Natural killer cell (primary cell): ENCODE measurements at regions not wholly inside any gene's neighbourhood (a gene's known extent, or its start where the extent isn't known, plus 50 kb on each side); places are given as distances from the start of the nearest gene placed in this dataset.

ENCODE experiments used
- ATAC-seq, 3 donors: fragments of 150-1000 bp in 2 of 3; fragments of 200-7000 bp in 1 of 3; cut with Tn5 transposase; 1 replicate in 1 of 3; 2 replicates in 2 of 3; pipeline ENCODE4 v1.10.0; 2021; ENCODE audit warnings: mild to moderate bottlenecking in 2 of 3, moderate library complexity in 2 of 3
- DNase-seq, 2 donors: peaks; one replicate each; pipeline versions ENCODE4 v3.0.0 to v3.0.0-alpha.2; 2013 to 2021; ENCODE audit warnings: mixed read lengths in 1 of 2
- H3K27ac ChIP-seq: one replicate; pipeline ENCODE4 v1.5.1; 2013; ENCODE audit warnings: mild to moderate bottlenecking, low read length
- H3K27me3 ChIP-seq: one replicate; pipeline ENCODE4 v1.6.1; 2013; ENCODE audit warnings: low read length; ENCODE audit not compliant: control insufficient read depth, insufficient read depth
- H3K36me3 ChIP-seq: one replicate; pipeline ENCODE4 v1.6.1; 2013; ENCODE audit warnings: low read length; ENCODE audit not compliant: control insufficient read depth, insufficient read depth
- H3K4me1 ChIP-seq: one replicate; pipeline ENCODE4 v1.6.1; 2013; ENCODE audit warnings: low read length; ENCODE audit not compliant: control insufficient read depth, insufficient read depth
- H3K4me3 ChIP-seq: one replicate; pipeline ENCODE4 v1.5.1; 2013; ENCODE audit warnings: low read length
- H3K9me3 ChIP-seq: one replicate; pipeline ENCODE4 v1.6.1; 2013; ENCODE audit warnings: low read length; ENCODE audit not compliant: control insufficient read depth, insufficient read depth
- H3K27ac Mint-ChIP-seq, 2 donors: one replicate each; pipeline ENCODE4 v1.8.0; 2022; ENCODE audit warnings: mild to moderate bottlenecking in 2 of 2, mixed read lengths in 2 of 2, moderate library complexity in 1 of 2
- H3K27me3 Mint-ChIP-seq, 2 donors: one replicate each; pipeline ENCODE4 v1.8.0; 2022; ENCODE audit warnings: low read depth in 2 of 2, mixed read lengths in 2 of 2
- H3K36me3 Mint-ChIP-seq: one replicate; pipeline ENCODE4 v1.8.0; 2022; ENCODE audit warnings: mixed read lengths
- H3K4me1 Mint-ChIP-seq, 2 donors: one replicate each; pipeline ENCODE4 v1.8.0; 2022; ENCODE audit warnings: mixed read lengths in 2 of 2
- H3K4me3 Mint-ChIP-seq: one replicate; pipeline ENCODE4 v1.8.0; 2022; ENCODE audit warnings: mild to moderate bottlenecking, moderate library complexity, mixed read lengths
- H3K9me3 Mint-ChIP-seq, 2 donors: one replicate each; pipeline ENCODE4 v1.8.0; 2022; ENCODE audit warnings: mixed read lengths in 2 of 2
- WGBS: methylation state at CpG from one replicate; pipeline ENCODE4 v1.1.7; 2013; ENCODE audit warnings: missing lambda C conversion rate; ENCODE audit not compliant: insufficient coverage; 5-methylcytosine and 5-hydroxymethylcytosine counted together
- intact Hi-C: fragments of 100-400 bp; cut with micrococcal nuclease; formaldehyde crosslinking; loops from one replicate; pipeline ENCODE4 v1.14.2; 2022
- TF ChIP-seq, protein P1 (sequence below): fragments of 200-600 bp; IDR thresholded peaks from one replicate; pipeline ENCODE4 v1.8.0; 2022; ENCODE audit warnings: antibody characterized with exemption

DNA sequence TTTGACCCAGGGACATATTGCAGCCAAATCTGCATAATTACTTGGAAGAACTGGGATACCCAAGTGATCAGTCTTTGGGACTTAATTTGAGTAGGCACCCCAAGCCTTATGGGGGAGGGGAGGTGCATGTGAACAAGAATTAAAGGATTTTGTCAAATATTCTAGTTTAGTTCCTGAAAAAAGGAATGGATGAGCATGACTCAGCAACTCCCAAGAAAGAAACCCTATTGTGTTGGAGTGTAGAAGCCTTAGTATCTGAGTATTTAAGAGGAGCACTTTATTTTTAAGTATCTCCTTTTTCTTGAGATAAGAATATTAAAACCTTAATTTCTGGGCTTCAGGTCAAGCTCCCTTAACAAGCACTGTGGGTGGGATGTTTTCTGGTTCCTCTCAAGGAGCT lies 222.4 kb downstream of the CD47 start:
- no peak overlapping the region for H3K27ac Mint-ChIP-seq
- TF ChIP-seq, protein P1, sequence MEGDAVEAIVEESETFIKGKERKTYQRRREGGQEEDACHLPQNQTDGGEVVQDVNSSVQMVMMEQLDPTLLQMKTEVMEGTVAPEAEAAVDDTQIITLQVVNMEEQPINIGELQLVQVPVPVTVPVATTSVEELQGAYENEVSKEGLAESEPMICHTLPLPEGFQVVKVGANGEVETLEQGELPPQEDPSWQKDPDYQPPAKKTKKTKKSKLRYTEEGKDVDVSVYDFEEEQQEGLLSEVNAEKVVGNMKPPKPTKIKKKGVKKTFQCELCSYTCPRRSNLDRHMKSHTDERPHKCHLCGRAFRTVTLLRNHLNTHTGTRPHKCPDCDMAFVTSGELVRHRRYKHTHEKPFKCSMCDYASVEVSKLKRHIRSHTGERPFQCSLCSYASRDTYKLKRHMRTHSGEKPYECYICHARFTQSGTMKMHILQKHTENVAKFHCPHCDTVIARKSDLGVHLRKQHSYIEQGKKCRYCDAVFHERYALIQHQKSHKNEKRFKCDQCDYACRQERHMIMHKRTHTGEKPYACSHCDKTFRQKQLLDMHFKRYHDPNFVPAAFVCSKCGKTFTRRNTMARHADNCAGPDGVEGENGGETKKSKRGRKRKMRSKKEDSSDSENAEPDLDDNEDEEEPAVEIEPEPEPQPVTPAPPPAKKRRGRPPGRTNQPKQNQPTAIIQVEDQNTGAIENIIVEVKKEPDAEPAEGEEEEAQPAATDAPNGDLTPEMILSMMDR, result no peak
- Histone ChIP-seq H3K4me1 (no peaks in the 10 kb centered on the region), H3K36me3 (no peaks in the 10 kb centered on the region), H3K27me3 (no peaks in the 10 kb centered on the region), H3K27ac (no peak overlapping the region), H3K4me3 (no peak overlapping the region), H3K9me3 (no peaks in the 10 kb centered on the region)
- no peaks in the 10 kb centered on the region for H3K4me1 Mint-ChIP-seq
- H3K4me3 Mint-ChIP-seq, result no peak overlapping the region
- ATAC-seq (no peak), DNase-seq (no peak)
- peaks cover 4 to 9% of the 10 kb centered on the region in 2 donors for H3K27me3 Mint-ChIP-seq
- H3K36me3 Mint-ChIP-seq, result no peaks in the 10 kb centered on the region
- intact Hi-C loops, result no loop called here
- H3K9me3 Mint-ChIP-seq, result no peaks in the 10 kb centered on the region

DNA sequence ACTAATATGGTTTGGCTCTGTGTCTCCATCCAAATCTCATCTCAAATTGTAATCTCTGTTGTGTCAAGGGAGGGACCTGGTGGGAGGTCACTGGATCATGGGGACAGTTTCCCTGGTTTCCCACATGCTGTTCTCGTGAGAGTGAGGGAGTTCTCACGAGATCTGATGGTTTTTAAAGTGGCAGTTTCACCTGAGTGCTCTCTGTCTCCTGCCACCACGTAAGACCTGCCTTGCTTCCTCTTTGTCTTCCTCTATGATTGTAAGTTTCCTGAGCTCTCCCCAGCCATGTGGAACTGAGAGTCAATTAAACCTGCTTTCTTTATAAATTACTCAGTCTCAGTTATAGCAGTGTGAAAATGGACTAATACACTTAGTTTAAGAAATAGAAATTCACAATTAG lies 228.9 kb downstream of the CD47 start:
- Histone ChIP-seq H3K4me3 (no peak overlapping the region), H3K9me3 (no peaks in the 10 kb centered on the region), H3K4me1 (no peaks in the 10 kb centered on the region), H3K36me3 (no peaks in the 10 kb centered on the region), H3K27ac (no peak overlapping the region), H3K27me3 (no peaks in the 10 kb centered on the region)
- Mint-ChIP-seq H3K9me3 (no peaks in the 10 kb centered on the region), H3K36me3 (no peaks in the 10 kb centered on the region), H3K4me3 (no peak overlapping the region), H3K27me3 (peaks cover 2 to 17% of the 10 kb centered on the region in 2 donors), H3K4me1 (no peaks in the 10 kb centered on the region), H3K27ac (no peak overlapping the region)
- WGBS, result 10% methylated on average over 3 of the region's 3 CpGs
- TF ChIP-seq, protein P1, result no peak
- intact Hi-C loops, result no loop called here
- no peak for ATAC-seq
- no peak for DNase-seq

DNA sequence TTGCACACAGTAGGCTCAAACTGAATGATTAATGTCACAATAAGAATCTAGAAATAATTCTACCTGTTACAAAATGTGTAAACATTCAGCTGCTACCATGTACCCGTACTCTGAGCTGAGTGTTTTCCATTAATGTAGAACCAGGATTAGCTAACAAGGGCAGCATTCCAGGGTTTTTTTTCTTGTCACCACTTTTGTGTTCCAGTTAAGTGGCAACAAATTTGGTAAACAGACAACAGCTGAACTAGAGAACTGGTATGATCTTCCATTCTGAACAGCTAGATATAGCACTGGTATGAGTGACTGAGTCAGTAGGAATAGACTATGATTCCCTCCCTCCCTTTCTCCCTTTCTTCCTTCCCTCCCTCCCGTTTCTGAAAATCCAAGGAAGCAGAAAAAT lies 229.4 kb downstream of the CD47 start:
- H3K27me3 Mint-ChIP-seq, result peaks cover 2 to 15% of the 10 kb centered on the region in 2 donors
- ATAC-seq (no peak), DNase-seq (no peak)
- no peak overlapping the region for H3K4me3 Mint-ChIP-seq
- TF ChIP-seq, protein P1, result no peak
- no peak overlapping the region for H3K27ac Mint-ChIP-seq
- Histone ChIP-seq H3K4me3 (no peak overlapping the region), H3K4me1 (no peaks in the 10 kb centered on the region), H3K9me3 (no peaks in the 10 kb centered on the region), H3K27ac (no peak overlapping the region), H3K36me3 (no peaks in the 10 kb centered on the region), H3K27me3 (no peaks in the 10 kb centered on the region)
- no peaks in the 10 kb centered on the region for H3K9me3 Mint-ChIP-seq
- WGBS, result 78% methylated on average over 2 of the region's 2 CpGs
- intact Hi-C loops, result no loop called here
- H3K4me1 Mint-ChIP-seq, result no peaks in the 10 kb centered on the region
- no peaks in the 10 kb centered on the region for H3K36me3 Mint-ChIP-seq
